ENCODE measurements at regions not wholly inside any gene's neighbourhood (a gene's known extent, or its start where the extent isn't known, plus 50 kb on each side); places are given as distances from the start of the nearest gene placed in this dataset.

GRCh38 chr13:47299304-47299703 lies 402.5 kb upstream of the HTR2A start:
- TF ChIP-seq EZH2 (IDR thresholded peaks at IDR 0.05; ENCODE audit: insufficient read depth, poor library complexity, severe bottlenecking) (no peak), EZH2phosphoT487 (IDR thresholded peaks at IDR 0.05; ENCODE audit: insufficient read depth, low read depth) (no peak)
